ENCODE measurements at regions not wholly inside any gene's neighbourhood (a gene's known extent, or its start where the extent isn't known, plus 50 kb on each side); places are given as distances from the start of the nearest gene placed in this dataset.

- Histone ChIP-seq H3K27me3 (ENCODE audit: low read depth) (no peaks in the 10 kb centered on the region), H3K4me3 (no peak overlapping the region), H3K4me1 (no peaks in the 10 kb centered on the region), H3K27ac (no peak overlapping the region), H3K36me3 (no peaks in the 10 kb centered on the region), H3K9me3 (no peaks in the 10 kb centered on the region)
- intact Hi-C loops (cut with DNase I): no loop called here
- no peak for ATAC-seq
- DNase-seq: no peak
- no peak for TF ChIP-seq CTCF (IDR thresholded peaks at IDR 0.05)
Measured at GRCh38 chr4:14744346-14744745, 257.9 kb upstream of the CPEB2 start.

GRCh38 chr4:14749910-14750309, 252.4 kb upstream of the CPEB2 start:
- no peaks in the 10 kb centered on the region for H3K4me1 ChIP-seq
- intact Hi-C loops (cut with DNase I): no loop called here
- peaks cover 13% of the 10 kb centered on the region for H3K9me3 ChIP-seq
- DNase-seq (peak; percentile 45), ATAC-seq (peak; percentile 78 to 85)
- H3K36me3 ChIP-seq: no peaks in the 10 kb centered on the region
- peak; percentile 48 for TF ChIP-seq CTCF (IDR thresholded peaks at IDR 0.05)
- H3K27ac ChIP-seq: no peak overlapping the region
- H3K27me3 ChIP-seq (ENCODE audit: low read depth): no peaks in the 10 kb centered on the region
- H3K4me3 ChIP-seq: no peak overlapping the region

- intact Hi-C loops (cut with DNase I): no loop called here
- no peak for ATAC-seq
- no peaks in the 10 kb centered on the region for H3K4me1 ChIP-seq
- no peaks in the 10 kb centered on the region for H3K36me3 ChIP-seq
- no peak overlapping the region for H3K27ac ChIP-seq
- peaks cover 13% of the 10 kb centered on the region for H3K9me3 ChIP-seq
- no peak for TF ChIP-seq CTCF (IDR thresholded peaks at IDR 0.05)
- no peaks in the 10 kb centered on the region for H3K27me3 ChIP-seq (ENCODE audit: low read depth)
- H3K4me3 ChIP-seq: no peak overlapping the region
- no peak for DNase-seq
Measured at GRCh38 chr4:14752341-14753046, 249.8 kb upstream of the CPEB2 start.

GRCh38 chr4:14767142-14767541, 235.1 kb upstream of the CPEB2 start:
- DNase-seq (no peak), ATAC-seq (peak; percentile 44 to 56)
- H3K27ac ChIP-seq: no peak overlapping the region
- no peaks in the 10 kb centered on the region for H3K36me3 ChIP-seq
- intact Hi-C loops (cut with DNase I): no loop called here
- no peaks in the 10 kb centered on the region for H3K27me3 ChIP-seq (ENCODE audit: low read depth)
- TF ChIP-seq CTCF (IDR thresholded peaks at IDR 0.05): no peak
- H3K9me3 ChIP-seq: no peaks in the 10 kb centered on the region
- H3K4me1 ChIP-seq: no peaks in the 10 kb centered on the region
- H3K4me3 ChIP-seq: no peak overlapping the region

GRCh38 chr4:14768449-14768848, 233.8 kb upstream of the CPEB2 start:
- H3K27ac ChIP-seq: no peak overlapping the region
- H3K9me3 ChIP-seq: no peaks in the 10 kb centered on the region
- no peak overlapping the region for H3K4me3 ChIP-seq
- DNase-seq (no peak), ATAC-seq (no peak)
- H3K27me3 ChIP-seq (ENCODE audit: low read depth): no peaks in the 10 kb centered on the region
- intact Hi-C loops (cut with DNase I): no loop called here
- H3K4me1 ChIP-seq: no peaks in the 10 kb centered on the region
- H3K36me3 ChIP-seq: no peaks in the 10 kb centered on the region
- no peak for TF ChIP-seq CTCF (IDR thresholded peaks at IDR 0.05)

All from lower lobe of right lung (tissue), 2 donors.